ENCODE measurements at regions not wholly inside any gene's neighbourhood (a gene's known extent, or its start where the extent isn't known, plus 50 kb on each side); places are given as distances from the start of the nearest gene placed in this dataset.

- no peak for DNase-seq
Measured at GRCh38 chr18:8945514-8945913, 157.0 kb upstream of the NDUFV2 start.

- no peak for DNase-seq
Measured at GRCh38 chr18:8946066-8946838, 156.2 kb upstream of the NDUFV2 start.

- DNase-seq, result no peak
Measured at GRCh38 chr18:8947566-8947965, 154.9 kb upstream of the NDUFV2 start.

GRCh38 chr18:8948011-8948410 is 154.5 kb upstream of the NDUFV2 start:
- DNase-seq, result no peak

GRCh38 chr18:8948471-8949149 is 153.9 kb upstream of the NDUFV2 start:
- peak; percentile 42 for DNase-seq

- DNase-seq, result no peak
Measured at GRCh38 chr18:8949206-8949605, 153.3 kb upstream of the NDUFV2 start.

- DNase-seq, result no peak
Measured at GRCh38 chr18:8951491-8951890, 151.0 kb upstream of the NDUFV2 start.

GRCh38 chr18:8952174-8952573 is 150.3 kb upstream of the NDUFV2 start:
- no peak for DNase-seq

GRCh38 chr18:8952769-8953760 is 149.4 kb upstream of the NDUFV2 start:
- no peak for DNase-seq

- DNase-seq, result no peak
Measured at GRCh38 chr18:8957731-8958130, 144.8 kb upstream of the NDUFV2 start.

GRCh38 chr18:8958660-8959059 is 143.8 kb upstream of the NDUFV2 start:
- no peak for DNase-seq

GRCh38 chr18:8959551-8960135 is 142.9 kb upstream of the NDUFV2 start:
- DNase-seq, result no peak

- no peak for DNase-seq
Measured at GRCh38 chr18:8960740-8961657, 141.5 kb upstream of the NDUFV2 start.

GRCh38 chr18:8962192-8962779 is 140.2 kb upstream of the NDUFV2 start:
- DNase-seq, result no peak

- DNase-seq, result no peak
Measured at GRCh38 chr18:8962855-8963635, 139.5 kb upstream of the NDUFV2 start.

GRCh38 chr18:8963876-8964275 is 138.6 kb upstream of the NDUFV2 start:
- no peak for DNase-seq

- DNase-seq, result no peak
Measured at GRCh38 chr18:8965398-8965797, 137.1 kb upstream of the NDUFV2 start.

- no peak for DNase-seq
Measured at GRCh38 chr18:8966821-8967220, 135.7 kb upstream of the NDUFV2 start.

GRCh38 chr18:8967573-8967972 is 134.9 kb upstream of the NDUFV2 start:
- no peak for DNase-seq

- DNase-seq, result no peak
Measured at GRCh38 chr18:8969639-8970390, 132.7 kb upstream of the NDUFV2 start.
